Lower leg skin (tissue), 4 donors: ENCODE measurements at regions not wholly inside any gene's neighbourhood (a gene's known extent, or its start where the extent isn't known, plus 50 kb on each side); places are given as distances from the start of the nearest gene placed in this dataset.

Source experiments
- DNase-seq, 2 donors: peaks; one replicate each; pipeline ENCODE4 v3.0.0-alpha.2; 2019; ENCODE audit warnings: low spot score in 2 of 2
- H3K4me3 ChIP-seq: fragments of 200-600 bp; sonication (generic); 2 replicates; pipeline ENCODE4 v1.5.1; 2017; ENCODE audit warnings: mild to moderate bottlenecking, low read depth; ENCODE audit not compliant: poor library complexity, severe bottlenecking
- CTCF ChIP-seq, 3 donors: fragments of 450-650 bp; IDR thresholded peaks; one replicate each; pipeline ENCODE4 v1.5.1; 2016; ENCODE audit warnings: antibody characterized with exemption in 3 of 3, mild to moderate bottlenecking in 3 of 3, moderate library complexity in 2 of 3
- POLR2A ChIP-seq, 2 donors: fragments of 450-650 bp; IDR thresholded peaks; one replicate each; pipeline ENCODE4 v1.6.1; 2016 to 2017; ENCODE audit warnings: antibody characterized with exemption in 2 of 2, mild to moderate bottlenecking in 1 of 2, moderate library complexity in 1 of 2
- WGBS, 2 donors: methylation state at CpG; one replicate each; pipeline ENCODE4 v1.1.5; 2018; 5-methylcytosine and 5-hydroxymethylcytosine counted together
- intact Hi-C: fragments of 100-400 bp; cut with DNase I; formaldehyde crosslinking; loops from one replicate; pipeline ENCODE4 v1.15.0; 2023; ENCODE audit warnings: low total_unique reads

GRCh38 chr7:355568-355967 is 65.6 kb downstream of the FOXL3 start:
- TF ChIP-seq CTCF (IDR thresholded peaks at IDR 0.05) (no peak), POLR2A (IDR thresholded peaks at IDR 0.05) (no peak)
- intact Hi-C loops = no loop called here
- 94 to 98% methylated on average over 5 of the region's 5 CpGs for WGBS, 2 donors
- H3K4me3 ChIP-seq = no peak overlapping the region
- no peak for DNase-seq

GRCh38 chr7:356087-356486 is 66.1 kb downstream of the FOXL3 start:
- H3K4me3 ChIP-seq = no peak overlapping the region
- intact Hi-C loops = no loop called here
- no peak for TF ChIP-seq POLR2A (IDR thresholded peaks at IDR 0.05)
- 59 to 64% methylated on average over 5 of the region's 5 CpGs for WGBS, 2 donors
- no peak for DNase-seq

GRCh38 chr7:356691-357462 is 66.9 kb downstream of the FOXL3 start:
- intact Hi-C loops = no loop called here
- no peak for TF ChIP-seq POLR2A (IDR thresholded peaks at IDR 0.05)
- H3K4me3 ChIP-seq = no peak overlapping the region
- no peak for DNase-seq
- WGBS, 2 donors = 60 to 63% methylated on average over 7 to 17 of the region's 24 CpGs

- TF ChIP-seq POLR2A (IDR thresholded peaks at IDR 0.05) (no peak), CTCF (IDR thresholded peaks at IDR 0.05) (no peak)
- intact Hi-C loops = no loop called here
- 50 to 54% methylated on average over 11 to 12 of the region's 12 CpGs for WGBS, 2 donors
- no peak for DNase-seq
- H3K4me3 ChIP-seq = no peak overlapping the region
Measured at GRCh38 chr7:357531-358209, 67.7 kb downstream of the FOXL3 start.

- DNase-seq = no peak
- WGBS, 2 donors = 80% methylated on average over 1 of the region's 1 CpG
- H3K4me3 ChIP-seq = no peak overlapping the region
- TF ChIP-seq CTCF (IDR thresholded peaks at IDR 0.05) = no peak
- no peak for TF ChIP-seq POLR2A (IDR thresholded peaks at IDR 0.05)
- intact Hi-C loops = no loop called here
Measured at GRCh38 chr7:358352-358751, 68.4 kb downstream of the FOXL3 start.

GRCh38 chr7:359226-359765 is 69.3 kb downstream of the FOXL3 start:
- 68 to 75% methylated on average over 19 of the region's 19 CpGs for WGBS, 2 donors
- TF ChIP-seq POLR2A (IDR thresholded peaks at IDR 0.05) (no peak), CTCF (IDR thresholded peaks at IDR 0.05) (no peak)
- intact Hi-C loops = no loop called here
- no peak overlapping the region for H3K4me3 ChIP-seq
- no peak for DNase-seq
